ENCODE measurements at regions not wholly inside any gene's neighbourhood (a gene's known extent, or its start where the extent isn't known, plus 50 kb on each side); places are given as distances from the start of the nearest gene placed in this dataset.
A peak's percentile ranks its signal among the peaks of the same experiment; 100 is the strongest.

DNA sequence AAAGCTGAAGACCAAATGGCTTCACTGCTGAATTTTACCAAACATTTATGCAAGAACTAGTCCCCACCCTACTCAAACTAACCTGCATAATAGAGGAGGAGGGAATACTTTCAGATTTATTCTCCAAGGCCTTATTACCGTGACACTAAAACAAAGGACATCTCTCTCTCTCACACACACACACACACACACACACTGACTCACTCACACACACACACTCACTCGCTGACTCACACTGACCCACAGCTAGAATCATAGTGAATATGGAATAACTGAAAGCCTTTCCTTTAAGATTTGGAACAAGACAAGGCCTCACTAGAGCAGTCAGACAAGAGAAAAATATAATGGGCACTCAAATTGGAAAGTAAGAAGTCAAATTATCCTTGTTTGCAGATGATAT lies 1014.1 kb downstream of the TMTC2 start:
- no peak overlapping the region for H2BK120ac ChIP-seq (ENCODE audit: low read depth, low read length)
- no peak overlapping the region for H4K91ac ChIP-seq (ENCODE audit: insufficient read depth, low read depth, low read length)
- in situ Hi-C loops (cut with MboI; ENCODE audit: low sequenced_read_pairs) (no loop called here), dilution Hi-C loops (cut with HindIII; ENCODE audit: low sequenced_read_pairs, unreplicated experiment) (no loop called here), intact Hi-C loops (cut with micrococcal nuclease) (no loop called here)
- H3K4ac ChIP-seq (ENCODE audit: low read depth, low read length): no peak overlapping the region
- H3K4me1 ChIP-seq (ENCODE audit: control insufficient read depth, insufficient read depth, low read length): no peaks in the 10 kb centered on the region
- no peak overlapping the region for H2BK15ac ChIP-seq (ENCODE audit: low read depth, low read length)
- no peak overlapping the region for H3K18ac ChIP-seq (ENCODE audit: low read depth, low read length)
- DNase-seq: no peak
- H3K23ac ChIP-seq (ENCODE audit: low read depth, low read length): no peak overlapping the region
- no peak overlapping the region for H2BK20ac ChIP-seq (ENCODE audit: low read depth, low read length)
- H3K9me1 ChIP-seq (ENCODE audit: insufficient read depth, low read length): no peaks in the 10 kb centered on the region
- no peak overlapping the region for H3K4me2 ChIP-seq (ENCODE audit: low read depth, low read length)
- no peak overlapping the region for H3K4me3 ChIP-seq (ENCODE audit: insufficient read depth, low read depth, low read length)
- 0 out of 2 replicates have a peak, but pooled peaks cover 2% of the 10 kb centered on the region for H3K9me3 ChIP-seq (ENCODE audit: control insufficient read depth, insufficient read depth, low read length)
- H3K56ac ChIP-seq (ENCODE audit: extremely low read depth, insufficient read depth, low read length): no peak overlapping the region
- H4K8ac ChIP-seq (ENCODE audit: low read depth in 2 of 2, low read length in 2 of 2): no peak overlapping the region
- no peaks in the 10 kb centered on the region for H3K36me3 ChIP-seq (ENCODE audit: control insufficient read depth, insufficient read depth, low read length)
- no peak overlapping the region for H2AFZ ChIP-seq (replicated peaks; ENCODE audit: low read length, poor library complexity)
- ChIA-PET CTCF (no interaction called here), POLR2A (ENCODE audit: unreplicated experiment) (no interaction called here)
- H4K5ac ChIP-seq (ENCODE audit: low read depth, low read length): no peak overlapping the region
- BruUV-seq (replicated peaks): no TSS peak
- TF ChIP-seq FOS (IDR thresholded peaks at IDR 0.05; ENCODE audit: low read depth, low read length) (no peak), MXI1 (IDR thresholded peaks at IDR 0.05; ENCODE audit: borderline replicate concordance, low read depth, low read length) (no peak), RAD21 (IDR thresholded peaks at IDR 0.05; ENCODE audit: low read length) (no peak), MAZ (IDR thresholded peaks at IDR 0.05; ENCODE audit: borderline replicate concordance, low read depth, low read length) (no peak), RCOR1 (IDR thresholded peaks at IDR 0.05; ENCODE audit: insufficient replicate concordance, low read length) (no peak), MAFK (IDR thresholded peaks at IDR 0.05; ENCODE audit: low read depth, low read length) (no peak), BHLHE40 (IDR thresholded peaks at IDR 0.05; ENCODE audit: low read depth, low read length) (no peak), CEBPB (IDR thresholded peaks at IDR 0.05; ENCODE audit: low read depth, low read length) (no peak), CHD1 (IDR thresholded peaks at IDR 0.05; ENCODE audit: low read depth, low read length) (no peak), POLR2A (IDR thresholded peaks at IDR 0.05; ENCODE audit: low read depth, low read length) (no peak)
- TF ChIP-seq, protein P1, sequence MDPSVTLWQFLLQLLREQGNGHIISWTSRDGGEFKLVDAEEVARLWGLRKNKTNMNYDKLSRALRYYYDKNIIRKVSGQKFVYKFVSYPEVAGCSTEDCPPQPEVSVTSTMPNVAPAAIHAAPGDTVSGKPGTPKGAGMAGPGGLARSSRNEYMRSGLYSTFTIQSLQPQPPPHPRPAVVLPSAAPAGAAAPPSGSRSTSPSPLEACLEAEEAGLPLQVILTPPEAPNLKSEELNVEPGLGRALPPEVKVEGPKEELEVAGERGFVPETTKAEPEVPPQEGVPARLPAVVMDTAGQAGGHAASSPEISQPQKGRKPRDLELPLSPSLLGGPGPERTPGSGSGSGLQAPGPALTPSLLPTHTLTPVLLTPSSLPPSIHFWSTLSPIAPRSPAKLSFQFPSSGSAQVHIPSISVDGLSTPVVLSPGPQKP (IDR thresholded peaks at IDR 0.05; ENCODE audit: borderline replicate concordance, low read depth, low read length): no peak
- TF ChIP-seq, protein P2, sequence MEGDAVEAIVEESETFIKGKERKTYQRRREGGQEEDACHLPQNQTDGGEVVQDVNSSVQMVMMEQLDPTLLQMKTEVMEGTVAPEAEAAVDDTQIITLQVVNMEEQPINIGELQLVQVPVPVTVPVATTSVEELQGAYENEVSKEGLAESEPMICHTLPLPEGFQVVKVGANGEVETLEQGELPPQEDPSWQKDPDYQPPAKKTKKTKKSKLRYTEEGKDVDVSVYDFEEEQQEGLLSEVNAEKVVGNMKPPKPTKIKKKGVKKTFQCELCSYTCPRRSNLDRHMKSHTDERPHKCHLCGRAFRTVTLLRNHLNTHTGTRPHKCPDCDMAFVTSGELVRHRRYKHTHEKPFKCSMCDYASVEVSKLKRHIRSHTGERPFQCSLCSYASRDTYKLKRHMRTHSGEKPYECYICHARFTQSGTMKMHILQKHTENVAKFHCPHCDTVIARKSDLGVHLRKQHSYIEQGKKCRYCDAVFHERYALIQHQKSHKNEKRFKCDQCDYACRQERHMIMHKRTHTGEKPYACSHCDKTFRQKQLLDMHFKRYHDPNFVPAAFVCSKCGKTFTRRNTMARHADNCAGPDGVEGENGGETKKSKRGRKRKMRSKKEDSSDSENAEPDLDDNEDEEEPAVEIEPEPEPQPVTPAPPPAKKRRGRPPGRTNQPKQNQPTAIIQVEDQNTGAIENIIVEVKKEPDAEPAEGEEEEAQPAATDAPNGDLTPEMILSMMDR (conservative IDR thresholded peaks at IDR 0.05; ENCODE audit: low read depth, low read length): no peak
- TF ChIP-seq, protein P3, sequence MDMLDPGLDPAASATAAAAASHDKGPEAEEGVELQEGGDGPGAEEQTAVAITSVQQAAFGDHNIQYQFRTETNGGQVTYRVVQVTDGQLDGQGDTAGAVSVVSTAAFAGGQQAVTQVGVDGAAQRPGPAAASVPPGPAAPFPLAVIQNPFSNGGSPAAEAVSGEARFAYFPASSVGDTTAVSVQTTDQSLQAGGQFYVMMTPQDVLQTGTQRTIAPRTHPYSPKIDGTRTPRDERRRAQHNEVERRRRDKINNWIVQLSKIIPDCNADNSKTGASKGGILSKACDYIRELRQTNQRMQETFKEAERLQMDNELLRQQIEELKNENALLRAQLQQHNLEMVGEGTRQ (IDR thresholded peaks at IDR 0.05; ENCODE audit: low read depth, low read length): no peak
- WGBS, 2 experiments (ENCODE audit: extremely low coverage in 2 of 2, insufficient read length in 1 of 2): no CpG with 5 or more reads among the region's 2 CpGs
- no peaks in the 10 kb centered on the region for H3K79me1 ChIP-seq (ENCODE audit: low read depth in 1 of 2, low read length in 2 of 2)
- no peak overlapping the region for H3K27ac ChIP-seq (ENCODE audit: insufficient read depth, low read length)
- H3K14ac ChIP-seq (replicated peaks; ENCODE audit: low read depth, low read length): no peak overlapping the region
- H3K9ac ChIP-seq (ENCODE audit: low read depth, low read length): no peak overlapping the region
- ATAC-seq (ENCODE audit: low read depth): no peak
- H2AK5ac ChIP-seq (ENCODE audit: low read depth, low read length): no peak overlapping the region
- H4K20me1 ChIP-seq (ENCODE audit: insufficient read depth, low read length): no peaks in the 10 kb centered on the region
- H3K27me3 ChIP-seq (ENCODE audit: control insufficient read depth, insufficient read depth, low read length): no peaks in the 10 kb centered on the region
- H2BK5ac ChIP-seq (ENCODE audit: low read depth, low read length, poor library complexity, severe bottlenecking): peak overlapping the region; percentile 26
- no peak overlapping the region for H2AK9ac ChIP-seq (replicated peaks; ENCODE audit: low read depth, low read length, poor library complexity)

All from IMR-90 (cell line).